ENCODE measurements at regions not wholly inside any gene's neighbourhood (a gene's known extent, or its start where the extent isn't known, plus 50 kb on each side); places are given as distances from the start of the nearest gene placed in this dataset.

DNA sequence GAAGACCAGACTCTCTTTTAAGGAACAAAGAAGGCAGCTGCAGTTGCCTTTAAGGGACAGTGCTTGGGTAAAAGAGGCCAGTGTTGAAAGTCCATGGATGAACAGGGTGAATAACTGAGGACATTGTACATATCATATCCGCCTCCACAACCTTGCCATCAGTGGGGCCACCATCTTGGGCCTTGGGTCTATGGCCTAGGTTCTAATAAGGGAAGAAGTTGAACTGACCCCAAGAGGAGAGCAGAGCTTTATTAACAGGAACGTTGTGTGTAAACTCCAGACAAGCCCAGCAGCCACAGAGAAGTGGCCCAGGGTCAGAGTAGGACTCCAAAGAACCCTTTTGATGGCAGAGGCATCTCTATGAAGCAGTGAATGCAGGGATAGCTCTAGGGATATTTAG is 332.8 kb downstream of the CYP26B1 start:
- no peak for TF ChIP-seq CTCF (IDR thresholded peaks at IDR 0.05)
- H3K27me3 ChIP-seq (replicated peaks; ENCODE audit: insufficient read depth), result no peaks in the 10 kb centered on the region
- H3K9me3 ChIP-seq, result no peaks in the 10 kb centered on the region
- H3K36me3 ChIP-seq, result no peaks in the 10 kb centered on the region
- no peak for ATAC-seq (ENCODE audit: insufficient number of reproducible peaks, low FRiP score, low read depth)
- H3K4me1 ChIP-seq (ENCODE audit: control insufficient read depth in 1 of 2, low read depth in 2 of 2), result no peaks in the 10 kb centered on the region
- no peak overlapping the region for H3K27ac ChIP-seq
- H3K4me3 ChIP-seq, result no peak overlapping the region
- no peak for DNase-seq (ENCODE audit: low spot score)

DNA sequence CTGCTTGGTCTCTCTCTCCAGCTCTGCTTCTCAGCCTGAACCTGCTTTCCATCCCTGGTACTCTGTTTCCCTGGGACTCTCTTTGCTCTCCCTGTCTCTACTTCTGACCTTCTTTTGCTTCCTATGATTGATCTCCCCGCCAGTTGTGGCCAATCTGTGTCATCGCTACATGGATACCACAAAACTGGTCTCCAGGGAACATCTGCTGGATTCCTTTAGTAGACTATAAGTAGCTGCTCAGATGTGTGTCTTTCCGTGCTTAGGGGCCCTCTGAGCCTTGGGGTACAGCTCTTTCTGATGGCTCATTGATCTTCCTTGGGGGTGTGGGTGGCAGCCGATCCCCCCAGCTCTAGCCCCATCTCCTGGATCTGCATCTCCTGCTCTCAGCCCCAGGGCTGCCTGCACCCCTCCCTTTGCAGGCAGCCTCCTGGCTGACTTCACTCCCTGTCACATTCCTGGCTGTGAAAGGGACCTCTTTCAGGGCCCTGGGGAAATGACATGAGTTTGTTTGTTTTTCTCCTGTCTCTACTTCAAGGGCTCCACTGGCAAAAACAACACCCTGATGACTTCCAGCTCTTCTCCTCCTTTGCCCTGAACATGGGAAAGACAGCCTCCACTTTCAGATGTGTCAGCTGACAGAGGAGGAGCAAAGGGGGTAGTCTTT is 333.7 kb downstream of the CYP26B1 start:
- Histone ChIP-seq H3K4me3 (no peak overlapping the region), H3K27ac (no peak overlapping the region), H3K36me3 (no peaks in the 10 kb centered on the region), H3K4me1 (ENCODE audit: control insufficient read depth in 1 of 2, low read depth in 2 of 2) (no peaks in the 10 kb centered on the region), H3K9me3 (no peaks in the 10 kb centered on the region), H3K27me3 (replicated peaks; ENCODE audit: insufficient read depth) (no peaks in the 10 kb centered on the region)
- ATAC-seq (ENCODE audit: insufficient number of reproducible peaks, low FRiP score, low read depth), result no peak
- TF ChIP-seq CTCF (IDR thresholded peaks at IDR 0.05), result no peak
- no peak for DNase-seq (ENCODE audit: low spot score)

DNA sequence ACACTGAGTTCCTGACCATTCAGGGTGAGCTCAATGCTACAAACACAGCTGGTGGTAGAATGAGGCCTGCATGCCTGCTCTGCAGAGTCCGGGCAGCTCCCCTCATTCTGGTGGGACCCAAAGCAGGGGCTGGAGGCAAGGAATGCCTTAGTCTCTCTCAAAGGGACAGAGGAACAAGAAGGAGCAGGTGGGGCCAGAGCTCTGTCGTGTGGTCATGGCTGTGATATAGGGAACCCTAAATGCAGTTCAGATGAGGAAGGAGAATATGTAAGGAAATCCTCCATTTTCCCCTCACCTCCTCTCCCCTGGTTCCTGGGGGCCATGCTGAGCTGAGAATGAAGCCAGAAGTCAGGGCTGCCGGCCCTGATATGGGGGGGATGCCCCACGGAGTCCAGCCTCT is 334.3 kb downstream of the CYP26B1 start:
- H3K9me3 ChIP-seq, result no peaks in the 10 kb centered on the region
- no peaks in the 10 kb centered on the region for H3K36me3 ChIP-seq
- no peak for ATAC-seq (ENCODE audit: insufficient number of reproducible peaks, low FRiP score, low read depth)
- H3K27ac ChIP-seq, result no peak overlapping the region
- no peaks in the 10 kb centered on the region for H3K4me1 ChIP-seq (ENCODE audit: control insufficient read depth in 1 of 2, low read depth in 2 of 2)
- no peak for TF ChIP-seq CTCF (IDR thresholded peaks at IDR 0.05)
- no peak overlapping the region for H3K4me3 ChIP-seq
- no peaks in the 10 kb centered on the region for H3K27me3 ChIP-seq (replicated peaks; ENCODE audit: insufficient read depth)
- DNase-seq (ENCODE audit: low spot score), result no peak

DNA sequence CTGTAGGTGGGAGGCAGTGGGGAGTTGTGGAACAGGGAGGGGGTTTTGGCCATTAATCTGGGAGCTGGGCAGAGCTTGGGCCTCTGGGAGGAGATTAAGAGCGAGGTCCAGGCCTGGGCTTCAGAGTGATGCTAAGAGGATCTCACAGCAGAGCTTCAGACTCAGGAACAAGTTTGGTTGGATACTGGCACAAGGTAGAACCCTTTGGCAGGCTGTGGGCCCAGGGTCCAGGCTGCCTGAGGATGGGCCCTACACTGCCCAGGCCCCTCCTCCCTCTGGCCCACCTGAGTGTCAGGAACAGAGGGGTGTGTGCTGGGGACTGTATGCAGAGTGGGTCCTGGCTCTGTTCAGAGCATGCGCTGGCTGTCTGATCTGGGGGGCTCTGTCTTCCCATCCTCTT is 334.9 kb downstream of the CYP26B1 start:
- DNase-seq (ENCODE audit: low spot score) (no peak), ATAC-seq (ENCODE audit: insufficient number of reproducible peaks, low FRiP score, low read depth) (no peak)
- no peak for TF ChIP-seq CTCF (IDR thresholded peaks at IDR 0.05)

GRCh38 chr2:71811726-71812125 is 335.9 kb downstream of the CYP26B1 start:
- Histone ChIP-seq H3K4me1 (ENCODE audit: control insufficient read depth in 1 of 2, low read depth in 2 of 2) (no peaks in the 10 kb centered on the region), H3K36me3 (no peaks in the 10 kb centered on the region), H3K27me3 (replicated peaks; ENCODE audit: insufficient read depth) (no peaks in the 10 kb centered on the region), H3K9me3 (no peaks in the 10 kb centered on the region), H3K4me3 (no peak overlapping the region), H3K27ac (no peak overlapping the region)
- TF ChIP-seq CTCF (IDR thresholded peaks at IDR 0.05), result no peak
- no peak for ATAC-seq (ENCODE audit: insufficient number of reproducible peaks, low FRiP score, low read depth)
- no peak for DNase-seq (ENCODE audit: low spot score)

More for the DNA sequence above, 334.9 kb downstream of the CYP26B1 start:
- Histone ChIP-seq H3K4me1 (ENCODE audit: control insufficient read depth in 1 of 2, low read depth in 2 of 2) (no peaks in the 10 kb centered on the region), H3K9me3 (no peaks in the 10 kb centered on the region), H3K36me3 (no peaks in the 10 kb centered on the region), H3K27ac (no peak overlapping the region), H3K27me3 (replicated peaks; ENCODE audit: insufficient read depth) (no peaks in the 10 kb centered on the region), H3K4me3 (no peak overlapping the region)

All from thoracic aorta (tissue), 2 donors.